Stimulated activated CD4-positive, alpha-beta T cell treated with anti-CD3 and anti-CD28 coated beads, Interleukin-1b, Interleukin-23, amount 100 ng/mL, for 24 hours (primary cell): ENCODE measurements at regions not wholly inside any gene's neighbourhood (a gene's known extent, or its start where the extent isn't known, plus 50 kb on each side); places are given as distances from the start of the nearest gene placed in this dataset.

Source experiments
- DNase-seq, 4 experiments: peaks; one replicate each; pipeline ENCODE4 v3.0.0-alpha.2; 2020; ENCODE audit warnings: low read depth in 4 of 4, low spot score in 1 of 4

DNA sequence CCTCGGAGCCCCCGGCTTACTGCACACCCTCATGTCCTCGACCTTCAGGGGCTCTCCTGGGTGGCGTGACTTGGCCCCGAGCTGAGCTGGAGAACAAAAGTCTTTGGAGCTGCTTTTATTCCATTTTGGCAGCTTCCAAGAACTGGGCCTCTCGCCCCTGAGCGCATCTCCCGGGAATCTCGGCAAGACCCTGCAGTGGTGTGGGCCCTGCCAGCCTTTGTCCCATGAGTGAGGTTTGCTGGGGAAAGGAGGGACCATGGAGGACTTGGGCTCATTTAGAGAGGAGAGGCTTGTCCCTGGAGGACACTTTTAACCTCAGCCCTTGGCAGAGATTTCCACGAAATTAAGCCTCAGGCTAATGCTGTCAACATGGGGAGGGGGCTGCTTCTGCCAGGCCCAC, 62.3 kb upstream of the SLCO4A1 start:
- no peak for DNase-seq

- DNase-seq, result no peak
Measured at GRCh38 chr20:62580733-62581132, 61.6 kb upstream of the SLCO4A1 start.

- no peak for DNase-seq
Measured at GRCh38 chr20:62581308-62581707, 61.0 kb upstream of the SLCO4A1 start.

DNA sequence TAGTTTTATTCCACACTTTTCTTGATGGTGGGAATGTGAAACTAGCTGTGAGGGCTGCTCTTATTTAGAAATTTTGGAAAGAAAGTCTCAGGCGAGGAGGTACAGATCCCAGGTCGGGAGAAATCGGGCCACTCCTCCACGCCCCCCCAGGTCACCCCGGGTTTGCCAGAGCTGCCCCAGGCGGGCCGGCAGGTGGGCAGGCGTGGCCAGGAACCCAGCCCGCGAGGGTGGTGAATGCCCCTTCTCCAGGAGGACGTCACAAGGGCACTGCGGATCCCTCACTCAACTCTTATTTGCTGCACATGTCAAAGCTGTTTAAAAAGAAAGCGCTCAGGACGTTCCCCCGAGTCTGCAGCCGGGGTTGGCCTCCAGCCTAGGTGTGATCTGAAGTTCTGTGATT, 60.5 kb upstream of the SLCO4A1 start:
- no peak for DNase-seq

DNA sequence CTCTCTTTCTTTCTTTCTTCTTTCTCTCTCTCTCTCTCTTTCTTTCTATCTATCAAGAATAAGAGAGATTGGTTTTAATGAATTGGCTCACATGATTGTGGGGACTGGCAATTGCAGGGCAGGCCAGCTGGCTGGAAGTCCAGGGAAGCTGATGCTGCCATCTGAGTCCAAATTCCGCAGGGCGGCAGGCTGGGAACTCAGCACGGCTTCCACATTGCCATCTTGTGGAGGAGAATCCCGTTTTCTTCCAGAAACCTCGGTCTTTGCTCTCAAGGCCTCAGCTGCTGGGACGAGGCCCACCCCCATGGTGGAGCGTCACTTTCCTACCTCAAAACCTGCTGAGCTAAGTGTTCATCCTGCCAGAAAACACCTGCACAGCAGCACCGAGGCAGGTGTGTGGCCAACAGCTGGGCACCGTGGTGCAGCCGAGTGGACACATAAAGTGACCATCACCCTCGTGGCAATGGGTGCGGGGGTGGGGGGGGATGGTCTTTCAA, 58.8 kb upstream of the SLCO4A1 start:
- DNase-seq, result no peak

GRCh38 chr20:62584671-62585460, 57.4 kb upstream of the SLCO4A1 start:
- DNase-seq, result no peak

- no peak for DNase-seq
Measured at GRCh38 chr20:62585461-62585970, 56.8 kb upstream of the SLCO4A1 start.

- DNase-seq, result no peak
Measured at GRCh38 chr20:62586799-62587198, 55.5 kb upstream of the SLCO4A1 start.

DNA sequence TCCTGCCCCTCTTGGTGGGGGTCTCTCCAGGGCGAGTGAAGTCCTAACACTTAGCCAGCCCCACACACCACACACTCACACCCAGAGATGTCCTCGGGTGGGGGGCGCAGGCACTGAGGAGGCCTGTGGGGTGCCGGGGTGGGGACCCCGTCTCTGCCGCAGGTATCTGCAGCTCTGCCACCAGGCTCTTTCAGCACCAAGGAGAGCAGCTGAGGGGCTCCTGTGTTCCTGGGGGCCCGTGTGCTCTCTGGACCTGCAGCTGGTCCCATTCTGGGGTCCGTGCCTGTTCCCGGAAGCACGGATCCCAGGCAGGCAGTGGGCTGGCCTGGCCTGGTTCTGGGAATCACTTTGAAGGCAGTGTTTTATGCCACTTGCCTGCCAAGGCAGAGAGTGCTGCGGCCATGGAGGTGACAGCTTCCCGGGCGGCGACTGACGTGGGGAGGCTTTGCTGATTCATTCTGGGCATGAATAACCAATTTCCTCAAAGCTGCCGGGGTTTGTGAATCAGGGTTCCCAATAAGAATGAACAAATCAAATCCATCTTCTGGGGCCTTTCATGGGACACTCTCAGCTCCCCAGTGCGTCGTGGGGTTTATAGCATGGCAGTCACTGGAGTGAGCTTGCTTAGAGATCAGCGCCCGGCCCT, 54.4 kb upstream of the SLCO4A1 start:
- DNase-seq, result peak in 1 of 4 experiments; percentile 14

DNA sequence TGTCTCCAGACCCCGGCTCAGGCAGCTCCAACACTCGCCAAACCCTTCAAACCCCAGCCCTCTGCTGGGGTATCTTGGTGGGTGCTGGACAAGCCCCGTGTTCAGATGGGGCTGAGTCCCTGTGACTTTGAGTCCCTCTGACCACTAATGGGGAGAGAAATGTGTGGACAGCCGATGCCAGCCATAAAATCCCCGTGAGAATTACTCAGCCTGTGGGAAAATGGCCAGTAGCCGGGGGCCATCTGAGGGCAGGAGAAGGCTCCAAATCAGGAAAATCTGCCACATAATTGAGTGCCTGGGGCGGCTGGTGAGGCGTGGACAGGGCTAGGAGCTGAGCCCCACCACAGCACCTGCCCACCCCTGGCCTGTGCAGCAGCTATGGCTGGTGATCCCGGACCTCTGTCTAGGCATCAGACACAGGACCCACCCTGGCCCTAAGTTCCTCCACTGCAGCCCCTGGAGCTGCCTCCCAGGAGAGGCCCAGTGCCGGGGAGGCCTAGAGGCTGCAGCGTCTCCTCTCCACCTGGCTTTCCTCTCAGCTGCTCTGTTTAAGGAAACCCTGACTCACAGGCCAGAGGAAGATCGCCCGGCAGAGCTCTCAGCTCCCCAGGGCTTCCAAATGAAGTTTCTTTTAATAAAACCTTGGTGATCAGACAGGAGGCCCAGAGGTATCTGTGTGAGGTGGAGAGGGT, 53.7 kb upstream of the SLCO4A1 start:
- no peak for DNase-seq

GRCh38 chr20:62589150-62589498, 53.2 kb upstream of the SLCO4A1 start:
- DNase-seq, result no peak

GRCh38 chr20:62589720-62590119, 52.6 kb upstream of the SLCO4A1 start:
- DNase-seq, result no peak

DNA sequence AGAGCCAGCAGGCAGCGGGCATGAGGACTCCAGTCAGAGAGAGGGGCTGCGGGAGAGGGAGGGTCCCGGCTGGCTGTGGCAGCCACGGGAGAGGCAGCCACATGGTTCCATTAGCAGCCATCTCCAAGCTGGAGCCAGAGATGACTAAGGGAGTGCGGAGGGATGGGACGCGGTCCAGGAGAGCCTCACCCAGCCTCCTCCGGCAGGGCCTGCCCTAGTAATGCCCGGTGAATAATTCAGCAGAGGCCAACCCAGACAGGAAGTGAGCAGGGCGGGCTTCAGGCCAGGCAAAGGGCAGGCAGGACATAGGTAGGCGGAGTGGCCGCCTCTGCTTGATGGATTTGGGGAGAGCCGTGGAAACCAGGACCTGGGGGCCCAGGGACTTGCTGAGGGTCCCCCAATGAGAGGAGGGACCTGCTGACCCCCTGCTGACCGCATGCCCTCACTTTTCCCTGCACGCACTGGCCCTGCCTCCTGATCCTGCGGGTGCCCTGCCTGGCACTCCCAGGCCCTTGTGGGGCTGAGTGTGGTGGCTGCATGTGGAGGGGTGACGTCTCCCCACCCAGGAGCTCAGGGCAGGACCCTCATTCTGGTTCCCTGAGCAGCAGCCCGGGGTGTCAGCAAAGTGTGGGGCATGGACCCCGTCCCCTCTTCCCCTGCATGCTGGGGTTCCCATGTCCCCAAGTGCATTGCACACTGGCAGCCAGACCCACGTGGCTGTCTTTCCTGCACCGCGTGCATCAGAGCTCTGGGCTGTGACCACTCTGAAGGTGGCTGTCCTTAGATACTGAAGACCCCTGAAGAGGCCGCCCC, 51.8 kb upstream of the SLCO4A1 start:
- no peak for DNase-seq

- no peak for DNase-seq
Measured at GRCh38 chr20:62591122-62591468, 51.2 kb upstream of the SLCO4A1 start.

- no peak for DNase-seq
Measured at GRCh38 chr20:62591591-62591990, 50.7 kb upstream of the SLCO4A1 start.
